ENCODE measurements at regions not wholly inside any gene's neighbourhood (a gene's known extent, or its start where the extent isn't known, plus 50 kb on each side); places are given as distances from the start of the nearest gene placed in this dataset.
"Not testable (repeated sequence)": the region's sequence is repeated elsewhere in the genome, so short reads cannot be mapped to it uniquely, and the experiment has no call there.

- H3K4me1 Mint-ChIP-seq (ENCODE audit: low read depth): no peaks in the 10 kb centered on the region
- H3K4me3 Mint-ChIP-seq (ENCODE audit: unreplicated experiment): no peak overlapping the region
- H3K27ac Mint-ChIP-seq (ENCODE audit: unreplicated experiment): no peak overlapping the region
- H3K9me3 Mint-ChIP-seq (ENCODE audit: low read depth): peaks cover 8% of the 10 kb centered on the region
- TF ChIP-seq, protein P1, sequence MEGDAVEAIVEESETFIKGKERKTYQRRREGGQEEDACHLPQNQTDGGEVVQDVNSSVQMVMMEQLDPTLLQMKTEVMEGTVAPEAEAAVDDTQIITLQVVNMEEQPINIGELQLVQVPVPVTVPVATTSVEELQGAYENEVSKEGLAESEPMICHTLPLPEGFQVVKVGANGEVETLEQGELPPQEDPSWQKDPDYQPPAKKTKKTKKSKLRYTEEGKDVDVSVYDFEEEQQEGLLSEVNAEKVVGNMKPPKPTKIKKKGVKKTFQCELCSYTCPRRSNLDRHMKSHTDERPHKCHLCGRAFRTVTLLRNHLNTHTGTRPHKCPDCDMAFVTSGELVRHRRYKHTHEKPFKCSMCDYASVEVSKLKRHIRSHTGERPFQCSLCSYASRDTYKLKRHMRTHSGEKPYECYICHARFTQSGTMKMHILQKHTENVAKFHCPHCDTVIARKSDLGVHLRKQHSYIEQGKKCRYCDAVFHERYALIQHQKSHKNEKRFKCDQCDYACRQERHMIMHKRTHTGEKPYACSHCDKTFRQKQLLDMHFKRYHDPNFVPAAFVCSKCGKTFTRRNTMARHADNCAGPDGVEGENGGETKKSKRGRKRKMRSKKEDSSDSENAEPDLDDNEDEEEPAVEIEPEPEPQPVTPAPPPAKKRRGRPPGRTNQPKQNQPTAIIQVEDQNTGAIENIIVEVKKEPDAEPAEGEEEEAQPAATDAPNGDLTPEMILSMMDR (IDR thresholded peaks at IDR 0.05): no peak
- peak; percentile 82 for DNase-seq (ENCODE audit: low spot score)
- no peaks in the 10 kb centered on the region for H3K36me3 Mint-ChIP-seq (ENCODE audit: low read depth)
- H3K27me3 Mint-ChIP-seq (ENCODE audit: low read depth): peaks cover 4% of the 10 kb centered on the region
These were observed 532.1 kb upstream of the PITX2 start for GRCh38 chr4:111154934-111155333.

GRCh38 chr4:111164556-111164955, 541.7 kb upstream of the PITX2 start:
- H3K27me3 Mint-ChIP-seq (ENCODE audit: low read depth); H3K4me3 Mint-ChIP-seq (ENCODE audit: unreplicated experiment); H3K27ac Mint-ChIP-seq (ENCODE audit: unreplicated experiment); H3K36me3 Mint-ChIP-seq (ENCODE audit: low read depth); H3K4me1 Mint-ChIP-seq (ENCODE audit: low read depth): not testable (repeated sequence)
- peaks cover 20% of the 10 kb centered on the region for H3K9me3 Mint-ChIP-seq (ENCODE audit: low read depth)
- peak; percentile 62 for DNase-seq (ENCODE audit: low spot score)
- TF ChIP-seq, protein P1 (IDR thresholded peaks at IDR 0.05): peak; percentile 38

GRCh38 chr4:111174331-111174730, 551.5 kb upstream of the PITX2 start:
- Mint-ChIP-seq H3K36me3 (ENCODE audit: low read depth) (no peaks in the 10 kb centered on the region), H3K9me3 (ENCODE audit: low read depth) (peaks cover 2% of the 10 kb centered on the region), H3K4me1 (ENCODE audit: low read depth) (no peaks in the 10 kb centered on the region), H3K27ac (ENCODE audit: unreplicated experiment) (no peak overlapping the region), H3K27me3 (ENCODE audit: low read depth) (no peaks in the 10 kb centered on the region), H3K4me3 (ENCODE audit: unreplicated experiment) (no peak overlapping the region)
- TF ChIP-seq, protein P1 (IDR thresholded peaks at IDR 0.05): no peak
- DNase-seq (ENCODE audit: low spot score): no peak

- no peak overlapping the region for H3K27ac Mint-ChIP-seq (ENCODE audit: unreplicated experiment)
- DNase-seq (ENCODE audit: low spot score): no peak
- TF ChIP-seq, protein P1 (IDR thresholded peaks at IDR 0.05): no peak
- no peak overlapping the region for H3K4me3 Mint-ChIP-seq (ENCODE audit: unreplicated experiment)
- no peaks in the 10 kb centered on the region for H3K4me1 Mint-ChIP-seq (ENCODE audit: low read depth)
- H3K9me3 Mint-ChIP-seq (ENCODE audit: low read depth): peaks cover 3% of the 10 kb centered on the region
- H3K27me3 Mint-ChIP-seq (ENCODE audit: low read depth): no peaks in the 10 kb centered on the region
- H3K36me3 Mint-ChIP-seq (ENCODE audit: low read depth): no peaks in the 10 kb centered on the region
These were observed 555.4 kb upstream of the PITX2 start for GRCh38 chr4:111178231-111178630.

- Mint-ChIP-seq H3K9me3 (ENCODE audit: low read depth) (peaks cover 4% of the 10 kb centered on the region), H3K27me3 (ENCODE audit: low read depth) (peaks cover 17% of the 10 kb centered on the region), H3K27ac (ENCODE audit: unreplicated experiment) (no peak overlapping the region), H3K4me1 (ENCODE audit: low read depth) (no peaks in the 10 kb centered on the region), H3K36me3 (ENCODE audit: low read depth) (no peaks in the 10 kb centered on the region), H3K4me3 (ENCODE audit: unreplicated experiment) (no peak overlapping the region)
- TF ChIP-seq, protein P1 (IDR thresholded peaks at IDR 0.05): no peak
- no peak for DNase-seq (ENCODE audit: low spot score)
These were observed 564.2 kb upstream of the PITX2 start for GRCh38 chr4:111187108-111187507.
